ENCODE measurements at regions not wholly inside any gene's neighbourhood (a gene's known extent, or its start where the extent isn't known, plus 50 kb on each side); places are given as distances from the start of the nearest gene placed in this dataset.
A peak's percentile ranks its signal among the peaks of the same experiment; 100 is the strongest.

DNA sequence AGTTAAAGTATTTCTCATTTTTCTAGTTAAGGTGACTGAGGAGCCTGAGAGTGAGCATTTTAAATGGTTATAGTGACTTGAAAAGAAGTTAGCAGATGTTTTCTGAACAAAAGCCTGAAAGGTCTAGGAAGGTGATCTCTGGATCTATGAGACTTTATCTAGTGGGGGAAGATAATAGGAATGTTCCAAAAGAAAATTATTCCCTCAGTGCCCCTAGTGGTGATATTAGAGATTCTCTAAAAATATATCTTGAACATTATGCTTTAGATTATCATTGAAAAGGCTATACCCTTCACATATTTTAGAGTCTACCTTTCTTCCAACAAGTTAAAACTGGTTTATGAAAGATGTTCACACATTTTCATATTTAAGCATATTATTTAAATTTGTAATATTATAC lies 69.0 kb upstream of the SPANXN1 start:
- H3K4me3 Mint-ChIP-seq = no peak overlapping the region
- H3K27me3 Mint-ChIP-seq = no peaks in the 10 kb centered on the region
- no peak for DNase-seq
- no peaks in the 10 kb centered on the region for H3K9me3 Mint-ChIP-seq
- H3K27ac Mint-ChIP-seq = no peak overlapping the region
- CTCF ChIA-PET = no interaction called here
- H3K4me1 Mint-ChIP-seq (ENCODE audit: low read depth) = no peaks in the 10 kb centered on the region
- POLR2A ChIA-PET = no interaction called here
- intact Hi-C loops (cut with micrococcal nuclease) = no loop called here
- TF ChIP-seq, protein P1, sequence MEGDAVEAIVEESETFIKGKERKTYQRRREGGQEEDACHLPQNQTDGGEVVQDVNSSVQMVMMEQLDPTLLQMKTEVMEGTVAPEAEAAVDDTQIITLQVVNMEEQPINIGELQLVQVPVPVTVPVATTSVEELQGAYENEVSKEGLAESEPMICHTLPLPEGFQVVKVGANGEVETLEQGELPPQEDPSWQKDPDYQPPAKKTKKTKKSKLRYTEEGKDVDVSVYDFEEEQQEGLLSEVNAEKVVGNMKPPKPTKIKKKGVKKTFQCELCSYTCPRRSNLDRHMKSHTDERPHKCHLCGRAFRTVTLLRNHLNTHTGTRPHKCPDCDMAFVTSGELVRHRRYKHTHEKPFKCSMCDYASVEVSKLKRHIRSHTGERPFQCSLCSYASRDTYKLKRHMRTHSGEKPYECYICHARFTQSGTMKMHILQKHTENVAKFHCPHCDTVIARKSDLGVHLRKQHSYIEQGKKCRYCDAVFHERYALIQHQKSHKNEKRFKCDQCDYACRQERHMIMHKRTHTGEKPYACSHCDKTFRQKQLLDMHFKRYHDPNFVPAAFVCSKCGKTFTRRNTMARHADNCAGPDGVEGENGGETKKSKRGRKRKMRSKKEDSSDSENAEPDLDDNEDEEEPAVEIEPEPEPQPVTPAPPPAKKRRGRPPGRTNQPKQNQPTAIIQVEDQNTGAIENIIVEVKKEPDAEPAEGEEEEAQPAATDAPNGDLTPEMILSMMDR (IDR thresholded peaks at IDR 0.05) = no peak
- ATAC-seq = no peak
- no peaks in the 10 kb centered on the region for H3K36me3 Mint-ChIP-seq (ENCODE audit: low read depth)

- no peak for DNase-seq
- H3K4me1 Mint-ChIP-seq (ENCODE audit: low read depth) = no peaks in the 10 kb centered on the region
- no peak overlapping the region for H3K4me3 Mint-ChIP-seq
- H3K9me3 Mint-ChIP-seq = peaks cover 4% of the 10 kb centered on the region
- H3K36me3 Mint-ChIP-seq (ENCODE audit: low read depth) = no peaks in the 10 kb centered on the region
- intact Hi-C loops (cut with micrococcal nuclease) = no loop called here
- no peak for ATAC-seq
- ChIA-PET CTCF (no interaction called here), POLR2A (no interaction called here)
- no peak overlapping the region for H3K27ac Mint-ChIP-seq
- H3K27me3 Mint-ChIP-seq = no peaks in the 10 kb centered on the region
- TF ChIP-seq, protein P1 (IDR thresholded peaks at IDR 0.05) = peak; percentile 28
Measured at GRCh38 chrX:145190801-145191389, 56.4 kb upstream of the SPANXN1 start.
